H1 (cell line): ENCODE measurements at regions not wholly inside any gene's neighbourhood (a gene's known extent, or its start where the extent isn't known, plus 50 kb on each side); places are given as distances from the start of the nearest gene placed in this dataset.

Experiments
- CTCF ChIA-PET: fragments of 300-600 bp; sonication (Branson Sonifier 250); formaldehyde crosslinking; loops from one replicate; lab custom pipeline; 2021; ENCODE audit not compliant: partially characterized antibody; lab: Charles Lee
- POLR2A ChIA-PET: fragments of 300-600 bp; sonication (Branson Sonifier 250); formaldehyde crosslinking; loops from one replicate; lab custom pipeline; 2021; ENCODE audit warnings: inconsistent platforms; ENCODE audit not compliant: partially characterized antibody; lab: Charles Lee
- DNase-seq, 2 experiments: peaks; one replicate each; pipeline versions ENCODE4 v3.0.0 to v3.0.0-alpha.2; 2010 to 2022; ENCODE audit warnings: low spot score in 2 of 2, low read depth in 1 of 2, mixed read lengths in 1 of 2
- FAIRE-seq: peaks from 2 replicates; lab custom pipeline; 2011; peaks lifted over from hg19 to GRCh38; lab: Jason Lieb, UNC
- H2AFZ ChIP-seq: 2 replicates; pipeline ENCODE4 v1.8.1; 2012; ENCODE audit warnings: low read length, inconsistent platforms
- H2AK5ac ChIP-seq: 2 replicates; pipeline ENCODE4 v1.6.1; 2013; ENCODE audit warnings: low read depth, low read length
- H2BK120ac ChIP-seq: replicated peaks from 2 replicates; pipeline ENCODE3; 2013; ENCODE audit warnings: low read depth, low read length, inconsistent platforms
- H2BK12ac ChIP-seq: 2 replicates; pipeline ENCODE4 v1.6.1; 2013; ENCODE audit warnings: low read depth, low read length
- H2BK15ac ChIP-seq: 2 replicates; pipeline ENCODE4 v1.6.1; 2013; ENCODE audit warnings: low read length
- H2BK20ac ChIP-seq: 2 replicates; pipeline ENCODE4 v1.6.1; 2013; ENCODE audit warnings: low read length
- H2BK5ac ChIP-seq: 2 replicates; pipeline ENCODE4 v1.6.1; 2013; ENCODE audit warnings: low read depth, low read length
- H3K14ac ChIP-seq: 2 replicates; pipeline ENCODE4 v1.6.1; 2013; ENCODE audit warnings: inconsistent platforms; ENCODE audit not compliant: insufficient read length
- H3K18ac ChIP-seq: 2 replicates; pipeline ENCODE4 v1.6.1; 2013; ENCODE audit warnings: low read length; ENCODE audit errors: extremely low read depth
- H3K23ac ChIP-seq: 2 replicates; pipeline ENCODE4 v1.6.1; 2013; ENCODE audit warnings: inconsistent platforms; ENCODE audit not compliant: insufficient read length
- H3K23me2 ChIP-seq: 2 replicates; pipeline ENCODE4 v1.6.1; 2013; ENCODE audit warnings: low read depth, low read length
- H3K27ac ChIP-seq: 2 replicates; pipeline ENCODE4 v1.6.1; 2011; ENCODE audit warnings: low read depth, low read length, inconsistent platforms
- H3K27me3 ChIP-seq, 4 experiments: replicated peaks in 1 of 4; 1 replicate in 1 of 4; 2 replicates in 3 of 4; pipeline versions ENCODE4 v1.6.1 to v1.8.1; 2011 to 2013; ENCODE audit warnings: low read length in 3 of 4, mild to moderate bottlenecking in 3 of 4, inconsistent platforms in 2 of 4, mixed read lengths in 2 of 4, moderate library complexity in 1 of 4; ENCODE audit not compliant: control insufficient read depth in 3 of 4, insufficient read depth in 3 of 4; ENCODE audit errors: extremely low read depth in 1 of 4
- H3K36me3 ChIP-seq, 4 experiments: 2 replicates each; pipeline versions ENCODE4 v1.6.1 to v1.8.1; 2011 to 2013; ENCODE audit warnings: mild to moderate bottlenecking in 4 of 4, low read length in 3 of 4, moderate library complexity in 2 of 4, control low read depth in 1 of 4, inconsistent platforms in 1 of 4; ENCODE audit not compliant: insufficient read depth in 4 of 4, control insufficient read depth in 2 of 4
- H3K4ac ChIP-seq: replicated peaks from 2 replicates; pipeline ENCODE3; 2013; ENCODE audit warnings: low read length, low read depth, mixed read lengths, inconsistent platforms; ENCODE audit not compliant: insufficient read length
- H3K4me1 ChIP-seq, 4 experiments: replicated peaks in 1 of 4; 1 replicate in 1 of 4; 2 replicates in 3 of 4; pipeline versions ENCODE4 v1.6.1 to v1.8.1; 2011 to 2013; ENCODE audit warnings: low read length in 3 of 4, inconsistent platforms in 2 of 4, mixed read lengths in 1 of 4; ENCODE audit not compliant: insufficient read depth in 4 of 4, control insufficient read depth in 3 of 4
- H3K4me2 ChIP-seq, 2 experiments: 2 replicates each; pipeline versions ENCODE4 v1.6.1 to v1.8.1; 2011 to 2013; ENCODE audit warnings: low read depth in 2 of 2, low read length in 2 of 2, control low read depth in 1 of 2, inconsistent platforms in 1 of 2, mild to moderate bottlenecking in 1 of 2; ENCODE audit not compliant: insufficient read depth in 1 of 2
- H3K4me3 ChIP-seq, 4 experiments: fragments of 200-600, 300-600 bp in 1 of 4; sonication (generic), shearing (Covaris generic), sonication (Bioruptor Twin) in 1 of 4; 2 replicates each; pipeline versions ENCODE4 v1.5.1 to v1.8.1; 2011 to 2016; ENCODE audit warnings: low read length in 4 of 4, low read depth in 3 of 4, control low read depth in 2 of 4, inconsistent platforms in 2 of 4, mild to moderate bottlenecking in 2 of 4, mixed read lengths in 1 of 4, moderate library complexity in 1 of 4; ENCODE audit not compliant: insufficient read depth in 2 of 4; ENCODE audit errors: extremely low read depth in 1 of 4
- H3K56ac ChIP-seq: replicated peaks from 2 replicates; pipeline ENCODE3; 2013; ENCODE audit warnings: low read depth, mild to moderate bottlenecking, mixed read lengths, low read length, inconsistent platforms; ENCODE audit not compliant: insufficient read length
- H3K79me1 ChIP-seq: 2 replicates; pipeline ENCODE4 v1.6.1; 2013; ENCODE audit warnings: low read depth, low read length, control low read depth
- H3K79me2 ChIP-seq, 2 experiments: 2 replicates each; pipeline versions ENCODE4 v1.6.1 to v1.8.1; 2012 to 2013; ENCODE audit warnings: low read length in 2 of 2, mild to moderate bottlenecking in 2 of 2, inconsistent platforms in 1 of 2; ENCODE audit not compliant: insufficient read depth in 2 of 2, control insufficient read depth in 1 of 2
- H3K9ac ChIP-seq, 4 experiments: replicated peaks in 1 of 4; 1 replicate in 1 of 4; 2 replicates in 3 of 4; pipeline versions ENCODE4 v1.6.1 to v1.8.1; 2011 to 2013; ENCODE audit warnings: low read depth in 3 of 4, low read length in 3 of 4, control low read depth in 2 of 4, mild to moderate bottlenecking in 2 of 4, moderate library complexity in 2 of 4, inconsistent platforms in 1 of 4; ENCODE audit errors: extremely low read depth in 1 of 4
- H3K9me3 ChIP-seq, 2 experiments: 2 replicates each; pipeline versions ENCODE4 v1.6.1 to v1.8.1; 2012 to 2013; ENCODE audit warnings: mild to moderate bottlenecking in 2 of 2, moderate library complexity in 2 of 2, control low read depth in 1 of 2, inconsistent platforms in 1 of 2, low read depth in 1 of 2, low read length in 1 of 2, mixed read lengths in 1 of 2; ENCODE audit not compliant: insufficient read depth in 2 of 2
- H4K20me1 ChIP-seq, 2 experiments: replicated peaks in 1 of 2; 2 replicates each; pipeline versions ENCODE3 to v1.8.1; 2011 to 2013; ENCODE audit warnings: inconsistent platforms in 2 of 2, low read length in 2 of 2, mild to moderate bottlenecking in 1 of 2; ENCODE audit not compliant: insufficient read depth in 2 of 2, control insufficient read depth in 1 of 2
- H4K5ac ChIP-seq: 2 replicates; pipeline ENCODE4 v1.6.1; 2013; ENCODE audit warnings: low read length, low read depth, mixed read lengths, inconsistent platforms; ENCODE audit not compliant: insufficient read length
- H4K8ac ChIP-seq: 2 replicates; pipeline ENCODE4 v1.8.0; 2013; ENCODE audit warnings: mild to moderate bottlenecking, moderate library complexity, low read length, inconsistent platforms; ENCODE audit not compliant: insufficient read depth; ENCODE audit errors: extremely low read depth
- H4K91ac ChIP-seq: replicated peaks from 2 replicates; pipeline ENCODE3; 2013; ENCODE audit warnings: low read length, mixed read lengths, inconsistent platforms; ENCODE audit not compliant: insufficient read length
- POU5F1 ChIP-seq: IDR thresholded peaks from 2 replicates; pipeline ENCODE4 v1.6.1; 2011; ENCODE audit warnings: low read depth, mild to moderate bottlenecking, low read length, moderate library complexity
- RAD21 ChIP-seq, 2 experiments: IDR thresholded peaks in 1 of 2; conservative IDR thresholded peaks in 1 of 2; 2 replicates each; pipeline ENCODE4 v1.6.1; 2011; ENCODE audit warnings: low read depth in 2 of 2, low read length in 2 of 2, improper control_type of control experiment in 1 of 2, inconsistent platforms in 1 of 2, mild to moderate bottlenecking in 1 of 2, moderate library complexity in 1 of 2
- WGBS, 2 experiments: shearing (Covaris generic) in 1 of 2; methylation state at CpG; one replicate each; pipeline versions ENCODE4 v1.1.6 to v1.1.7; 2013 to 2015; ENCODE audit warnings: low lambda C conversion rate in 2 of 2, mixed read lengths in 2 of 2, inconsistent platforms in 1 of 2, low coverage in 1 of 2, missing lambda C conversion rate in 1 of 2; ENCODE audit not compliant: insufficient replicate concordance in 2 of 2, insufficient coverage in 1 of 2, insufficient read length in 1 of 2; ENCODE audit errors: extremely low coverage in 1 of 2, missing lambda C conversion rate in 1 of 2; 5-methylcytosine and 5-hydroxymethylcytosine counted together

DNA sequence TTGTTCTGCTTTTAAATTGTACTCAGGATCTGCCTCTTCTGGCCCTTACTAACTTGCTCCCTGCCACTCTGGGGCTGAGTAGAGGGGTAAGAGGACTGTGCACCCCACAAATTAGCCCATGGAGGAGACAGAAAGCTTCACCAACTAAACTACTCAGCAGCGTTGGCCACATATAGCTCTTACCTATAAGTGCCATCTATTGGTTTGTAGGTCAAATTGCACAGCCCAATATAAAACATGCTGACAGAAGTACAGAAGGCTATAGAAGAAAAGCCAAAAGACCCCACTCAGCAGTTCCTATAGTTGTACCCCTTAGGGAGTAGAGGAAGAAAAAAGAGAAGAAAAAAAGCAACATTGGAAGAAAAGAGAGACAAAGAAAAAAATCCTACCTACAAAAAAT, 341.2 kb upstream of the FMR1 start:
- FAIRE-seq = no peak
- no peak overlapping the region for H2BK15ac ChIP-seq
- POLR2A ChIA-PET = no interaction called here
- 67% methylated on average over 1 of the region's 1 CpG; no CpG with 5 or more reads in 1 of the 2 experiments for WGBS, 2 experiments
- H2AFZ ChIP-seq = no peak overlapping the region
- no peak overlapping the region for H3K4ac ChIP-seq
- no peak overlapping the region for H3K23ac ChIP-seq
- H3K14ac ChIP-seq = no peak overlapping the region
- H3K23me2 ChIP-seq = no peaks in the 10 kb centered on the region
- no peak overlapping the region for H2BK20ac ChIP-seq
- H2AK5ac ChIP-seq = no peak overlapping the region
- H3K27ac ChIP-seq = no peak overlapping the region
- H3K9me3 ChIP-seq = no peaks in the 10 kb centered on the region
- TF ChIP-seq POU5F1 = no peak
- TF ChIP-seq RAD21 (IDR thresholded peaks at IDR 0.05 in 1 of 2, conservative IDR thresholded peaks at IDR 0.05 in 1 of 2; ENCODE audit: low read depth in 2 of 2, low read length in 2 of 2) = peak in 1 of 2 experiments; percentile 19; a peak in 1 of 4 replicates
- no peaks in the 10 kb centered on the region for H3K79me2 ChIP-seq
- no peaks in the 10 kb centered on the region for H3K36me3 ChIP-seq
- no peak overlapping the region for H4K5ac ChIP-seq
- no peaks in the 10 kb centered on the region for H4K20me1 ChIP-seq
- DNase-seq = no peak
- H2BK12ac ChIP-seq = no peak overlapping the region
- CTCF ChIA-PET = interaction anchor here (0.8 to 1.8 kb wide), 3 partner anchors 21 to 95 kb away, joined by 3 to 6 read pairs (median 4); no protein-coding TSS in a partner anchor
- no peaks in the 10 kb centered on the region for H3K4me1 ChIP-seq
- H2BK5ac ChIP-seq = no peak overlapping the region
- no peak overlapping the region for H4K91ac ChIP-seq
- no peaks in the 10 kb centered on the region for H3K79me1 ChIP-seq
- no peak overlapping the region for H3K4me3 ChIP-seq
- H3K56ac ChIP-seq = no peak overlapping the region
- H2BK120ac ChIP-seq = no peak overlapping the region
- H3K27me3 ChIP-seq = no peaks in the 10 kb centered on the region
- no peak overlapping the region for H4K8ac ChIP-seq
- no peak overlapping the region for H3K18ac ChIP-seq
- H3K4me2 ChIP-seq = no peak overlapping the region
- H3K9ac ChIP-seq = no peak overlapping the region
